ENCODE measurements at regions not wholly inside any gene's neighbourhood (a gene's known extent, or its start where the extent isn't known, plus 50 kb on each side); places are given as distances from the start of the nearest gene placed in this dataset.
"Not testable (repeated sequence)": the region's sequence is repeated elsewhere in the genome, so short reads cannot be mapped to it uniquely, and the experiment has no call there.

DNA sequence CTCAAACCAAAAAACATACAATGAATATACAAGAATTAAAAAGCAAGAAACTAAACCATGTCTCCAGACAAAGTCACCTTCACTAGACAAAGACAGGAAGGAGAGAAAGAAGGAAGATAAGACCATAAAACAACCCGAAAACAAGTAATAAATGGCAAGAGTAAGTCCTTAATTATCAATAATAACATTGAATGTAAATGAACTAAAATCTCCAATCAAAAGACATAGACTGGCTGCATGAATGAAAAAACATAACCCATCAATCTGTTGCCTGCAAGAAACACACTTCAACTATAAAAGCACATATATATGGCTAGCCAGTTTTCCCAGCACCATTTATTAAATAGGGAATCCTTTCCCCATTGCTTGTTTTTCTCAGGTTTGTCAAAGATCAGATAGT, 100.8 kb upstream of the SAMSN1 start:
- intact Hi-C loops (cut with DNase I), result no loop called here

DNA sequence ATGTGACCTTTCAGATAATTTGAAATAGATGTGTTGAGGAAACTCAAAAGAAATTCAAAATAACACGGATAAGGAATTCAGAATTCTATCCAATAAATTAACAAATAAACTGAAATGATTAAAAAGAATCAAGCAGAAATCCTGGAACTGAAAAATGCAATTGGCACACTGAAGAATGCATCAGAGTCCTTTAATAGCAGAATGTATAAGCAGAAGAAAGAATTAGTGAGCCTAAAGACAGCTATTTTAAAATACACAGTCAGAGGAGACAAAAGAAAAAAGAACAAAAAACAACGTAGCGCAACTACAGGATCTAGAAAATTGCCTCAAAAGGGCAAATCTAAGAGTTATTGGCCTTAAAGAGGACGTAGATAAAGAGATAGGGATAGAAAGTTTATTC, 99.6 kb upstream of the SAMSN1 start:
- H3K27me3 ChIP-seq, result no peaks in the 10 kb centered on the region
- peaks cover 0 to 5% (median 0%) of the 10 kb centered on the region in 3 donors for H3K4me1 ChIP-seq
- no peak overlapping the region for H3K4me3 ChIP-seq
- intact Hi-C loops (cut with DNase I), result no loop called here
- no peaks in the 10 kb centered on the region for H3K36me3 ChIP-seq
- H3K9me3 ChIP-seq, result no peaks in the 10 kb centered on the region
- DNase-seq (no peak), ATAC-seq (no peak), FAIRE-seq (no peak)
- H3K27ac ChIP-seq, result no peak overlapping the region
- TF ChIP-seq, protein P1, sequence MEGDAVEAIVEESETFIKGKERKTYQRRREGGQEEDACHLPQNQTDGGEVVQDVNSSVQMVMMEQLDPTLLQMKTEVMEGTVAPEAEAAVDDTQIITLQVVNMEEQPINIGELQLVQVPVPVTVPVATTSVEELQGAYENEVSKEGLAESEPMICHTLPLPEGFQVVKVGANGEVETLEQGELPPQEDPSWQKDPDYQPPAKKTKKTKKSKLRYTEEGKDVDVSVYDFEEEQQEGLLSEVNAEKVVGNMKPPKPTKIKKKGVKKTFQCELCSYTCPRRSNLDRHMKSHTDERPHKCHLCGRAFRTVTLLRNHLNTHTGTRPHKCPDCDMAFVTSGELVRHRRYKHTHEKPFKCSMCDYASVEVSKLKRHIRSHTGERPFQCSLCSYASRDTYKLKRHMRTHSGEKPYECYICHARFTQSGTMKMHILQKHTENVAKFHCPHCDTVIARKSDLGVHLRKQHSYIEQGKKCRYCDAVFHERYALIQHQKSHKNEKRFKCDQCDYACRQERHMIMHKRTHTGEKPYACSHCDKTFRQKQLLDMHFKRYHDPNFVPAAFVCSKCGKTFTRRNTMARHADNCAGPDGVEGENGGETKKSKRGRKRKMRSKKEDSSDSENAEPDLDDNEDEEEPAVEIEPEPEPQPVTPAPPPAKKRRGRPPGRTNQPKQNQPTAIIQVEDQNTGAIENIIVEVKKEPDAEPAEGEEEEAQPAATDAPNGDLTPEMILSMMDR (IDR thresholded peaks at IDR 0.05), result no peak
- WGBS, 2 donors, result 58 to 76% methylated on average over 4 of the region's 4 CpGs

More for the DNA sequence above, 100.8 kb upstream of the SAMSN1 start:
- DNase-seq (no peak), ATAC-seq (no peak), FAIRE-seq (no peak)
- no peaks in the 10 kb centered on the region for H3K36me3 ChIP-seq
- H3K4me1 ChIP-seq, result peaks cover 0 to 5% (median 0%) of the 10 kb centered on the region in 3 donors
- no peak overlapping the region for H3K4me3 ChIP-seq
- 45 to 46% methylated on average over 1 of the region's 1 CpG for WGBS, 2 donors
- no peaks in the 10 kb centered on the region for H3K27me3 ChIP-seq
- no peaks in the 10 kb centered on the region for H3K9me3 ChIP-seq
- TF ChIP-seq, protein P1 (IDR thresholded peaks at IDR 0.05), result no peak
- no peak overlapping the region for H3K27ac ChIP-seq

DNA sequence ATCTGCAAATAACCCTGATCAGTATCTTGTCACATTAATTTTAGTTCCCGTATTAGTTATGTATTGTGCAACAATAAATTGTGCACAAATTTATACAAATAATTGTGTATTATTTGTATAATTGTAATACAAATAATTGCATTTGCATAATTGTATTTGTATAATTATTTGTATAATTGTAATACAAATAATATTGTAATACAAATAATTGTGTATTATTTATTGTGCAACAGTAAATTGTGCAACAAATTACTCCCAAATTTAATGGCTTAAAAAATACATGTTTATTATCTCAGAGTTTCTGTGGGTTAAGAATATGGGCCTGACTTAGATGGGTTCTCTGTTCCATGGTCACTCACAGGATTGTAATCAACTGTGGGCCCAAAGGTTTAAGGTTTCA, 86.2 kb upstream of the SAMSN1 start:
- DNase-seq, result no peak
- Histone ChIP-seq H3K4me1 (no peaks in the 10 kb centered on the region), H3K36me3 (no peaks in the 10 kb centered on the region), H3K27me3 (no peaks in the 10 kb centered on the region), H3K4me3 (no peak overlapping the region), H3K9me3 (no peaks in the 10 kb centered on the region), H3K27ac (no peak overlapping the region)
- no peak for ATAC-seq
- FAIRE-seq, result no peak
- TF ChIP-seq, protein P1 (IDR thresholded peaks at IDR 0.05), result no peak
- WGBS, 2 donors, result 97 to 99% methylated on average over 1 of the region's 1 CpG
- intact Hi-C loops (cut with DNase I), result no loop called here

DNA sequence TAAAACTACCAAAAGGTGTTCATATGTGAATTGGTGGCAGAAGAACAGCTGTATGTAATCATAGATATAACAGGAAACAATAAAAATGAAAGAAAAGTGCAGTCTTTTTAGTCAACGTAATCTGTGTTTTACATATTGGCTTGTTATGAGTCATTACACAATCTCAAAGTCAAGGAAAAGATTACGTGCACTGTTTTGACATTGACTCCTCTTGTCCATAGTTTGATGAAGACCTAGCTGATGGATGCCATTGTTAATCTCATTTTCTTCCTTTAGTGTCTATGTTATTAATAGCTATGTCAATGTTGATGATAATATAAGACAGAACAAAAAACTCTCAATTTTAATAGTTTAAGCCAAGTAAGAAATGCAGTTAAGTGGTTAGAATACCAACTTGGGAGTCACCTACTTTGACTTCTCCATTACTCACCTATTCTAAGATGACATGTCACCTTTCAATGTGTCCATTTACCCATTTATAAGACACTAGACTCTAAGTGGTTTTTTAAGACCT, 84.5 kb upstream of the SAMSN1 start:
- 26 to 36% methylated on average over 2 of the region's 2 CpGs for WGBS, 2 donors
- Histone ChIP-seq H3K27ac (no peak overlapping the region), H3K4me3 (no peak overlapping the region), H3K36me3 (no peaks in the 10 kb centered on the region), H3K9me3 (no peaks in the 10 kb centered on the region), H3K4me1 (no peaks in the 10 kb centered on the region), H3K27me3 (no peaks in the 10 kb centered on the region)
- no peak for FAIRE-seq
- TF ChIP-seq, protein P1 (IDR thresholded peaks at IDR 0.05), result no peak
- intact Hi-C loops (cut with DNase I), result no loop called here
- DNase-seq, result no peak
- ATAC-seq, result peak in 2 of 4 donors; percentile 23 to 44

DNA sequence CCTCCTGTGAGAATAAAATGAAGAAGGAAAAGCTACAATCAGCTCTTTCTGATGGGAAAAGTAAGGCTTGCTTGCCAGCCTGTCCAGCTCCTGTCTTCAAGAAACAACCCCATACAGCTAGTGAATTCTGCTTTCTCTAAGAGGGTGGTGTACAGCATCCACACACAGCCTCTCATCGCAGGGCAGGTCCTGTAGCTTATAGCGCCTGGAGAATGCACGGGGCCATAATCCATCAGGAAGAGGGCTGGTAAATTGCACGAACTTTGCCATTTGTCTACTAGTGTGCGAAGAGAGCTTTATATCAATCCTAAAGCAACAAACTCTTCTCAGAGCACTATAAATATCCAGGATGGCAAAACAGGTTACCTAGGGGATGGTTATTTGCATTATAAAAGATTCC, 83.3 kb upstream of the SAMSN1 start:
- Histone ChIP-seq H3K4me3 (no peak overlapping the region), H3K9me3 (no peaks in the 10 kb centered on the region), H3K27me3 (no peaks in the 10 kb centered on the region), H3K27ac (no peak overlapping the region), H3K36me3 (no peaks in the 10 kb centered on the region), H3K4me1 (no peaks in the 10 kb centered on the region)
- intact Hi-C loops (cut with DNase I), result no loop called here
- 66 to 73% methylated on average over 5 of the region's 5 CpGs for WGBS, 2 donors
- no peak for DNase-seq
- FAIRE-seq, result no peak
- no peak for ATAC-seq
- TF ChIP-seq, protein P1 (IDR thresholded peaks at IDR 0.05), result no peak

DNA sequence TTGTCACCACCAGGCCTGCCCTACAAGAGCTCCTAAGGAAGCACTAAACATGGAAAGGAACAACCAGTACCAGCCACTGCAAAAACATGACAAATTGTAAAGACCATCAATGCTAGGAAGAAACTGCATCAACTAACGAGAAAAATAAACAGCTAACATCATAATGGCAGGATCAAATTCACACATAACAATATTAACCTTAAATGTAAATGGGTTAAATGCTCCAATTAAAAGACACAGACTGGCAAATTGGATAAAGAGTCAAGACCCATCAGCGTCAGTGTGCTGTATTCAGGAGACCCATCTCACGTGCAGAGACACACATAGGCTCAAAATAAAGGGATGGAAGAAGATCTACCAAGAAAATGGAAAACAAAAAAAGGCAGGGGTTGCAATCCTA, 77.0 kb upstream of the SAMSN1 start:
- DNase-seq; H3K36me3 ChIP-seq; H3K27ac ChIP-seq; FAIRE-seq; H3K4me1 ChIP-seq; H3K9me3 ChIP-seq; ATAC-seq; H3K4me3 ChIP-seq; H3K27me3 ChIP-seq; intact Hi-C loops (cut with DNase I): not testable (repeated sequence)
- WGBS, 2 donors, result 67 to 72% methylated on average over 3 of the region's 3 CpGs

All from pancreas (tissue), 10 donors.